Loucy (cell line): ENCODE measurements at regions not wholly inside any gene's neighbourhood (a gene's known extent, or its start where the extent isn't known, plus 50 kb on each side); places are given as distances from the start of the nearest gene placed in this dataset.

ENCODE experiments used
- CTCF ChIP-seq: fragments of 200-600 bp; sonication (generic); conservative IDR thresholded peaks from 2 replicates; pipeline ENCODE4 v1.5.1; 2014; ENCODE audit warnings: mild to moderate bottlenecking, antibody characterized with exemption, low read length
- EZH2phosphoT487 ChIP-seq: fragments of 200-600 bp; IDR thresholded peaks from 2 replicates; pipeline ENCODE4 v1.6.1; 2018; ENCODE audit warnings: antibody characterized with exemption, mild to moderate bottlenecking, moderate library complexity, borderline replicate concordance

- TF ChIP-seq CTCF = no peak
- TF ChIP-seq EZH2phosphoT487 = no peak
Measured at GRCh38 chr12:126191949-126192348, 1126.7 kb downstream of the AACS start.
